ENCODE measurements at regions not wholly inside any gene's neighbourhood (a gene's known extent, or its start where the extent isn't known, plus 50 kb on each side); places are given as distances from the start of the nearest gene placed in this dataset.

- no peak for FAIRE-seq
Observed at GRCh38 chr6:108734271-108734922, 113.8 kb upstream of the ARMC2 start.

GRCh38 chr6:108735310-108736001, 112.8 kb upstream of the ARMC2 start:
- FAIRE-seq, result no peak

GRCh38 chr6:108736002-108736361, 112.2 kb upstream of the ARMC2 start:
- no peak for FAIRE-seq

- no peak for FAIRE-seq
Observed at GRCh38 chr6:108736832-108737231, 111.4 kb upstream of the ARMC2 start.

- FAIRE-seq, result no peak
Observed at GRCh38 chr6:108737594-108738546, 110.4 kb upstream of the ARMC2 start.

GRCh38 chr6:108738684-108739416, 109.4 kb upstream of the ARMC2 start:
- no peak for FAIRE-seq

GRCh38 chr6:108739496-108740330, 108.5 kb upstream of the ARMC2 start:
- no peak for FAIRE-seq

GRCh38 chr6:108741331-108741989, 106.8 kb upstream of the ARMC2 start:
- FAIRE-seq, result no peak

GRCh38 chr6:108742041-108742440, 106.2 kb upstream of the ARMC2 start:
- FAIRE-seq, result no peak

- FAIRE-seq, result no peak
Observed at GRCh38 chr6:108744244-108744972, 103.8 kb upstream of the ARMC2 start.

GRCh38 chr6:108744996-108745395, 103.2 kb upstream of the ARMC2 start:
- FAIRE-seq, result no peak

GRCh38 chr6:108745664-108746336, 102.4 kb upstream of the ARMC2 start:
- no peak for FAIRE-seq

- FAIRE-seq, result no peak
Observed at GRCh38 chr6:108746366-108746765, 101.9 kb upstream of the ARMC2 start.

GRCh38 chr6:108746836-108747575, 101.2 kb upstream of the ARMC2 start:
- FAIRE-seq, result no peak

GRCh38 chr6:108748055-108748454, 100.2 kb upstream of the ARMC2 start:
- no peak for FAIRE-seq

GRCh38 chr6:108748959-108749358, 99.3 kb upstream of the ARMC2 start:
- no peak for FAIRE-seq

- no peak for FAIRE-seq
Observed at GRCh38 chr6:108750801-108751200, 97.4 kb upstream of the ARMC2 start.

GRCh38 chr6:108751282-108751681, 96.9 kb upstream of the ARMC2 start:
- no peak for FAIRE-seq
